ENCODE measurements at regions not wholly inside any gene's neighbourhood (a gene's known extent, or its start where the extent isn't known, plus 50 kb on each side); places are given as distances from the start of the nearest gene placed in this dataset.
"Not testable (repeated sequence)": the region's sequence is repeated elsewhere in the genome, so short reads cannot be mapped to it uniquely, and the experiment has no call there.

GRCh38 chr21:9744593-9744992 is 776.8 kb upstream of the TPTE start:
- DNase-seq (ENCODE audit: low read depth) = not testable (repeated sequence)

- DNase-seq (ENCODE audit: low read depth) = not testable (repeated sequence)
Measured at GRCh38 chr21:9745457-9746108, 775.8 kb upstream of the TPTE start.

GRCh38 chr21:9746311-9746710 is 775.1 kb upstream of the TPTE start:
- DNase-seq (ENCODE audit: low read depth) = not testable (repeated sequence)

GRCh38 chr21:9746831-9747606 is 774.4 kb upstream of the TPTE start:
- not testable (repeated sequence) for DNase-seq (ENCODE audit: low read depth)

GRCh38 chr21:9747870-9748269 is 773.5 kb upstream of the TPTE start:
- not testable (repeated sequence) for DNase-seq (ENCODE audit: low read depth)

- not testable (repeated sequence) for DNase-seq (ENCODE audit: low read depth)
Measured at GRCh38 chr21:9748451-9748850, 772.9 kb upstream of the TPTE start.

GRCh38 chr21:9749741-9750230 is 771.6 kb upstream of the TPTE start:
- not testable (repeated sequence) for DNase-seq (ENCODE audit: low read depth)

GRCh38 chr21:9750341-9751086 is 770.9 kb upstream of the TPTE start:
- no peak for DNase-seq (ENCODE audit: low read depth)

GRCh38 chr21:9751087-9751585 is 770.2 kb upstream of the TPTE start:
- DNase-seq (ENCODE audit: low read depth) = not testable (repeated sequence)

GRCh38 chr21:9752028-9752427 is 769.4 kb upstream of the TPTE start:
- not testable (repeated sequence) for DNase-seq (ENCODE audit: low read depth)

- DNase-seq (ENCODE audit: low read depth) = not testable (repeated sequence)
Measured at GRCh38 chr21:9753441-9753840, 767.9 kb upstream of the TPTE start.

- DNase-seq (ENCODE audit: low read depth) = no peak
Measured at GRCh38 chr21:9753943-9754342, 767.4 kb upstream of the TPTE start.

- not testable (repeated sequence) for DNase-seq (ENCODE audit: low read depth)
Measured at GRCh38 chr21:9754434-9754833, 766.9 kb upstream of the TPTE start.

GRCh38 chr21:9755611-9756010 is 765.8 kb upstream of the TPTE start:
- no peak for DNase-seq (ENCODE audit: low read depth)

GRCh38 chr21:9756677-9757076 is 764.7 kb upstream of the TPTE start:
- no peak for DNase-seq (ENCODE audit: low read depth)

- DNase-seq (ENCODE audit: low read depth) = not testable (repeated sequence)
Measured at GRCh38 chr21:9757118-9757517, 764.3 kb upstream of the TPTE start.

GRCh38 chr21:9757572-9757971 is 763.8 kb upstream of the TPTE start:
- DNase-seq (ENCODE audit: low read depth) = not testable (repeated sequence)

GRCh38 chr21:9758141-9758540 is 763.2 kb upstream of the TPTE start:
- DNase-seq (ENCODE audit: low read depth) = no peak

GRCh38 chr21:9758888-9759287 is 762.5 kb upstream of the TPTE start:
- DNase-seq (ENCODE audit: low read depth) = no peak

- DNase-seq (ENCODE audit: low read depth) = no peak
Measured at GRCh38 chr21:9759972-9760371, 761.4 kb upstream of the TPTE start.

GRCh38 chr21:9760398-9761074 is 760.8 kb upstream of the TPTE start:
- no peak for DNase-seq (ENCODE audit: low read depth)

Data from HT1080 (cell line).